ENCODE measurements at regions not wholly inside any gene's neighbourhood (a gene's known extent, or its start where the extent isn't known, plus 50 kb on each side); places are given as distances from the start of the nearest gene placed in this dataset.
A peak's percentile ranks its signal among the peaks of the same experiment; 100 is the strongest.

DNA sequence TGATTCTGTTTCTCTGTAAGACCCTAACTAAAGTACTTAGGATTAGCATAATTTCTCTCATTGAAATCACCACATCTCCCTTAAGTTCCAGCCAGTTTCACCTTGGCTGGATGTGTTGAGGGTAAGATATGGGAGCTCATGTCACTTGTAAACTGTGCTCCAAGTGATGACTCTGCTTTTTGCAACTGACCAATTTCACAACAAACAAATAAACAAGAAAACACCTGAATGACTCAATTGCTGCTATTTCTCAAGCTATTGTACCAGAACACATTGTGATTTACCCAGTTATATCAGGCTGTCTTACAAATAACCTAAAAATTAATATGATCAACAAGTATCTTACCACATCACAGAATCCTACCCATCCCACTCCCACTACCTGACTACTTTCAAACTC is 379.1 kb upstream of the KIF2A start:
- no peaks in the 10 kb centered on the region for H3K9me3 ChIP-seq
- TF ChIP-seq, protein P1, sequence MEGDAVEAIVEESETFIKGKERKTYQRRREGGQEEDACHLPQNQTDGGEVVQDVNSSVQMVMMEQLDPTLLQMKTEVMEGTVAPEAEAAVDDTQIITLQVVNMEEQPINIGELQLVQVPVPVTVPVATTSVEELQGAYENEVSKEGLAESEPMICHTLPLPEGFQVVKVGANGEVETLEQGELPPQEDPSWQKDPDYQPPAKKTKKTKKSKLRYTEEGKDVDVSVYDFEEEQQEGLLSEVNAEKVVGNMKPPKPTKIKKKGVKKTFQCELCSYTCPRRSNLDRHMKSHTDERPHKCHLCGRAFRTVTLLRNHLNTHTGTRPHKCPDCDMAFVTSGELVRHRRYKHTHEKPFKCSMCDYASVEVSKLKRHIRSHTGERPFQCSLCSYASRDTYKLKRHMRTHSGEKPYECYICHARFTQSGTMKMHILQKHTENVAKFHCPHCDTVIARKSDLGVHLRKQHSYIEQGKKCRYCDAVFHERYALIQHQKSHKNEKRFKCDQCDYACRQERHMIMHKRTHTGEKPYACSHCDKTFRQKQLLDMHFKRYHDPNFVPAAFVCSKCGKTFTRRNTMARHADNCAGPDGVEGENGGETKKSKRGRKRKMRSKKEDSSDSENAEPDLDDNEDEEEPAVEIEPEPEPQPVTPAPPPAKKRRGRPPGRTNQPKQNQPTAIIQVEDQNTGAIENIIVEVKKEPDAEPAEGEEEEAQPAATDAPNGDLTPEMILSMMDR (IDR thresholded peaks at IDR 0.05) = no peak
- TF ChIP-seq POLR2A (IDR thresholded peaks at IDR 0.05) = no peak
- H3K36me3 ChIP-seq = no peaks in the 10 kb centered on the region
- intact Hi-C loops (cut with DNase I) = no loop called here
- DNase-seq (no peak), ATAC-seq (no peak)
- no peaks in the 10 kb centered on the region for H3K4me1 ChIP-seq
- no peak overlapping the region for H3K27ac ChIP-seq
- H3K4me3 ChIP-seq = no peak overlapping the region
- no peaks in the 10 kb centered on the region for H3K27me3 ChIP-seq

DNA sequence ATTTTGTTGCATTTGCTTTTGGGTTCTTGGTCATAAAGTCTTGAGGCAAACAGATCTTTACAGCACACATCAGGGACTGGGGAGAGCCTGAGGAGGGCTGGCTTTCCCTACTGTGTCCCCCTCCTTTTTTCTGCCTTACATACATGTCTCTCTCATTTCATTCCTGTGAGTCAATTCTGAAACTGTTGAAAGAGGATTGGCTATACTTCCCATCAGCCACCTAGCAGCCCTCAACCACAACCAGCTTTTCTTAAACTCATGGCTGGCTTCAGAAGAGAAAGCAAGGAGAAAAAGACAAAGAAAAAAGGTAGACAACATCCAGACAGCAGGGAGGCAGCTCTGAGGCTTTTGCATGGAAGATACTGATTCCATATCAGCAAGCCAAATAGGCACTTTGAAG is 374.8 kb upstream of the KIF2A start:
- DNase-seq (no peak), ATAC-seq (no peak)
- Histone ChIP-seq H3K27me3 (no peaks in the 10 kb centered on the region), H3K4me1 (peaks cover 0 to 4% (median 0%) of the 10 kb centered on the region in 4 donors), H3K9me3 (no peaks in the 10 kb centered on the region), H3K4me3 (no peak overlapping the region), H3K36me3 (no peaks in the 10 kb centered on the region), H3K27ac (no peak overlapping the region)
- intact Hi-C loops (cut with DNase I) = no loop called here
- TF ChIP-seq POLR2A (IDR thresholded peaks at IDR 0.05) = no peak
- TF ChIP-seq, protein P1 (IDR thresholded peaks at IDR 0.05) = no peak

DNA sequence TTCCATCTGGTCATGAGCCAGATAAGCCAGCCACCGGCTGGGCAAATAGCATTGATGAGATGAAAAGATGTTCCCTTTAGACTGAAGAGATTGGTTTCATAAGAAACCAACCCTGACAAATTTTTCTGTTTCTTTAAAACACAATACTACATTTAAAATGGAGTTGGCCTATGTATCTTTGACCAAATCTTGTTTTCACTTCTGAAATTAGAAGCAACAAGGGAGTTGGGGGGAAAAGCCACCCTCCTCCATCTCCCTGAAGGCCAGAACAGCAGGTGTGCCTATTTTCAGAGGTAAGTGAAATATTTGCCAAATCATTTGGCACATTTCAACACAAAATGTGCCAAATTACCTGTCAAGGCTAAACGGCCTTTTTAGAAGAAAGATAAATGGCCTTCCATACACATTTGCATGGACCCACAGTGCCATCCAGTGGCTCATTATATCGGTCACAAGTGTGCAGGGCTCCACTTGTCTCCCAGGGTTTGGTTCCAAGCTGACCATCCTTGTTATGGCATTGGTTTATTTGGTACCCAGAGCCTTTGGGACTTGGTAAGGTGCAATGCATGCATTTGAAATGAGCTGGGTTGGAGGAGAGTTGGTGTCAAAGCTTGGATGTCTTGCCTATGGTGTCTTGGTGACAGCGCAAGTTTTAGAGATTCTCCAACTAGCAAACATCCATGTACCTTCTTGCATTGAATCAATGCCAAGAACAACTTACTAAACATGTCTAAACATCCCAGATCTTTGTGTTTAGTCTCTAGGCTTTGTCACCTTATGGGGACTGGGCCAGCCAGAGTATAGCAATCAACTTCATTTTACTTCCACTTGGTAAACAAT is 372.0 kb upstream of the KIF2A start:
- H3K36me3 ChIP-seq = no peaks in the 10 kb centered on the region
- H3K27ac ChIP-seq = no peak overlapping the region
- WGBS (ENCODE audit: insufficient coverage, low coverage, low lambda C conversion rate, missing lambda C conversion rate) = 32% methylated on average over 4 of the region's 4 CpGs
- DNase-seq (peak in 2 of 3 donors; percentile 37 to 64), ATAC-seq (peak; percentile 85 to 99 (median 95))
- intact Hi-C loops (cut with DNase I) = no loop called here
- no peak overlapping the region for H3K4me3 ChIP-seq
- H3K27me3 ChIP-seq = no peaks in the 10 kb centered on the region
- peaks cover 0 to 4% (median 0%) of the 10 kb centered on the region in 4 donors for H3K4me1 ChIP-seq
- TF ChIP-seq, protein P1 (IDR thresholded peaks at IDR 0.05) = peak; percentile 71 to 86 (median 82)
- no peak for TF ChIP-seq POLR2A (IDR thresholded peaks at IDR 0.05)
- H3K9me3 ChIP-seq = no peaks in the 10 kb centered on the region

DNA sequence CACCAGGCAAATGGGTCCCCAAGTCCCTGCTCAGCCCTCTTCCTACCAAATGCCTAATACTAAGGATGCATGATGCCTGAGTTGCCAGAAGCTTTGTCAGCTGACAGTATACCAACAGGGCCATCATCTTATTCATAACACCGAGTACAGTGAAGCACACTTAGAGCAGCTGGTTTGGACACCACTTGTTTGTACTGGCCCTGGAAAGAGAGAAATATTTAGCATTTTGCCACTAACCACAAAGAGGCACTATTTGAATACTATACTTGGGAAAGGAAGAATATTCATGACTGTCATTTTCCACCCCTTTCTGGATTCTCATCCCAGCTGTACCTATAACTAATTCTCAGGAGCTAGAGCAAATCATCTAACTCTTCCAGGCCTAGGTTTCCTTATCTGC is 364.4 kb upstream of the KIF2A start:
- H3K4me3 ChIP-seq = no peak overlapping the region
- intact Hi-C loops (cut with DNase I) = no loop called here
- H3K4me1 ChIP-seq = no peaks in the 10 kb centered on the region
- no peak for ATAC-seq
- 0% methylated on average over 1 of the region's 1 CpG for WGBS (ENCODE audit: insufficient coverage, low coverage, low lambda C conversion rate, missing lambda C conversion rate)
- H3K36me3 ChIP-seq = no peaks in the 10 kb centered on the region
- no peak overlapping the region for H3K27ac ChIP-seq
- H3K9me3 ChIP-seq = no peaks in the 10 kb centered on the region
- DNase-seq = no peak
- H3K27me3 ChIP-seq = no peaks in the 10 kb centered on the region
- no peak for TF ChIP-seq POLR2A (IDR thresholded peaks at IDR 0.05)
- TF ChIP-seq, protein P1 (IDR thresholded peaks at IDR 0.05) = no peak
